Endothelial cell (in vitro differentiated cells): ENCODE measurements at regions not wholly inside any gene's neighbourhood (a gene's known extent, or its start where the extent isn't known, plus 50 kb on each side); places are given as distances from the start of the nearest gene placed in this dataset.

Experiments
- DNase-seq: peaks from one replicate; pipeline ENCODE4 v3.0.0; 2021; ENCODE audit warnings: low spot score
- H3K27ac Mint-ChIP-seq: one replicate; pipeline ENCODE4 v1.8.0; 2021; ENCODE audit warnings: mixed read lengths, inconsistent platforms; ENCODE audit not compliant: unreplicated experiment
- H3K27me3 Mint-ChIP-seq: one replicate; pipeline ENCODE4 v1.8.0; 2021; ENCODE audit warnings: mild to moderate bottlenecking, moderate library complexity, mixed read lengths, inconsistent platforms; ENCODE audit not compliant: unreplicated experiment
- H3K36me3 Mint-ChIP-seq: one replicate; pipeline ENCODE4 v1.8.0; 2021; ENCODE audit warnings: mild to moderate bottlenecking, low read depth, mixed read lengths, inconsistent platforms; ENCODE audit not compliant: unreplicated experiment
- H3K4me1 Mint-ChIP-seq: one replicate; pipeline ENCODE4 v1.8.0; 2021; ENCODE audit warnings: mild to moderate bottlenecking, mixed read lengths, inconsistent platforms; ENCODE audit not compliant: unreplicated experiment
- H3K4me3 Mint-ChIP-seq: one replicate; pipeline ENCODE4 v1.8.0; 2021; ENCODE audit warnings: mild to moderate bottlenecking, mixed read lengths, inconsistent platforms; ENCODE audit not compliant: unreplicated experiment
- H3K9me3 Mint-ChIP-seq: one replicate; pipeline ENCODE4 v1.8.0; 2021; ENCODE audit warnings: mixed read lengths, inconsistent platforms; ENCODE audit not compliant: unreplicated experiment
- CTCF ChIP-seq: fragments of 200-600 bp; sonication (generic); IDR thresholded peaks from one replicate; pipeline ENCODE4 v1.5.0; 2021; ENCODE audit warnings: antibody characterized with exemption; ENCODE audit not compliant: unreplicated experiment

GRCh38 chr4:186814535-186815070, 90.9 kb upstream of the FAT1 start:
- Mint-ChIP-seq H3K4me1 (no peaks in the 10 kb centered on the region), H3K27ac (no peak overlapping the region), H3K27me3 (no peaks in the 10 kb centered on the region), H3K36me3 (no peaks in the 10 kb centered on the region), H3K9me3 (peaks cover 5% of the 10 kb centered on the region), H3K4me3 (no peak overlapping the region)
- no peak for DNase-seq
- TF ChIP-seq CTCF: no peak

GRCh38 chr4:186819342-186820086, 95.9 kb upstream of the FAT1 start:
- Mint-ChIP-seq H3K27me3 (no peaks in the 10 kb centered on the region), H3K9me3 (no peaks in the 10 kb centered on the region), H3K27ac (no peak overlapping the region), H3K4me1 (no peaks in the 10 kb centered on the region), H3K4me3 (no peak overlapping the region), H3K36me3 (no peaks in the 10 kb centered on the region)
- no peak for DNase-seq
- TF ChIP-seq CTCF: no peak

- Mint-ChIP-seq H3K4me1 (no peaks in the 10 kb centered on the region), H3K9me3 (no peaks in the 10 kb centered on the region), H3K36me3 (no peaks in the 10 kb centered on the region), H3K27ac (no peak overlapping the region), H3K27me3 (no peaks in the 10 kb centered on the region), H3K4me3 (no peak overlapping the region)
- no peak for TF ChIP-seq CTCF
- DNase-seq: no peak
Measured at GRCh38 chr4:186820391-186820891, 96.8 kb upstream of the FAT1 start.

GRCh38 chr4:186823989-186824388, 100.3 kb upstream of the FAT1 start:
- no peak overlapping the region for H3K27ac Mint-ChIP-seq
- H3K4me1 Mint-ChIP-seq: no peaks in the 10 kb centered on the region
- H3K4me3 Mint-ChIP-seq: no peak overlapping the region
- H3K9me3 Mint-ChIP-seq: no peaks in the 10 kb centered on the region
- H3K36me3 Mint-ChIP-seq: no peaks in the 10 kb centered on the region
- DNase-seq: no peak
- H3K27me3 Mint-ChIP-seq: no peaks in the 10 kb centered on the region
- no peak for TF ChIP-seq CTCF

GRCh38 chr4:186825069-186825468, 101.4 kb upstream of the FAT1 start:
- H3K36me3 Mint-ChIP-seq: no peaks in the 10 kb centered on the region
- H3K4me3 Mint-ChIP-seq: no peak overlapping the region
- H3K4me1 Mint-ChIP-seq: no peaks in the 10 kb centered on the region
- H3K27ac Mint-ChIP-seq: no peak overlapping the region
- no peak for DNase-seq
- no peaks in the 10 kb centered on the region for H3K9me3 Mint-ChIP-seq
- TF ChIP-seq CTCF: no peak
- H3K27me3 Mint-ChIP-seq: no peaks in the 10 kb centered on the region
